OCI-LY3 (cell line): ENCODE measurements at regions not wholly inside any gene's neighbourhood (a gene's known extent, or its start where the extent isn't known, plus 50 kb on each side); places are given as distances from the start of the nearest gene placed in this dataset.

Experiments used
- EZH2phosphoT487 ChIP-seq: fragments of 200-600 bp; shearing (Covaris generic); IDR thresholded peaks from 2 replicates; pipeline ENCODE4 v1.6.1; 2018; ENCODE audit warnings: antibody characterized with exemption, mixed run types, low read depth
- TF ChIP-seq, protein P1 (sequence below): fragments of 200-600, 300-600 bp; sonication (generic); IDR thresholded peaks from 2 replicates; pipeline ENCODE4 v1.5.1; 2014; ENCODE audit warnings: antibody characterized with exemption, low read length, low read depth

GRCh38 chr4:27357283-27357682 is 496.6 kb downstream of the STIM2 start:
- TF ChIP-seq, protein P1, sequence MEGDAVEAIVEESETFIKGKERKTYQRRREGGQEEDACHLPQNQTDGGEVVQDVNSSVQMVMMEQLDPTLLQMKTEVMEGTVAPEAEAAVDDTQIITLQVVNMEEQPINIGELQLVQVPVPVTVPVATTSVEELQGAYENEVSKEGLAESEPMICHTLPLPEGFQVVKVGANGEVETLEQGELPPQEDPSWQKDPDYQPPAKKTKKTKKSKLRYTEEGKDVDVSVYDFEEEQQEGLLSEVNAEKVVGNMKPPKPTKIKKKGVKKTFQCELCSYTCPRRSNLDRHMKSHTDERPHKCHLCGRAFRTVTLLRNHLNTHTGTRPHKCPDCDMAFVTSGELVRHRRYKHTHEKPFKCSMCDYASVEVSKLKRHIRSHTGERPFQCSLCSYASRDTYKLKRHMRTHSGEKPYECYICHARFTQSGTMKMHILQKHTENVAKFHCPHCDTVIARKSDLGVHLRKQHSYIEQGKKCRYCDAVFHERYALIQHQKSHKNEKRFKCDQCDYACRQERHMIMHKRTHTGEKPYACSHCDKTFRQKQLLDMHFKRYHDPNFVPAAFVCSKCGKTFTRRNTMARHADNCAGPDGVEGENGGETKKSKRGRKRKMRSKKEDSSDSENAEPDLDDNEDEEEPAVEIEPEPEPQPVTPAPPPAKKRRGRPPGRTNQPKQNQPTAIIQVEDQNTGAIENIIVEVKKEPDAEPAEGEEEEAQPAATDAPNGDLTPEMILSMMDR = peak; percentile 59
- TF ChIP-seq EZH2phosphoT487 = no peak
